GM12892 (cell line): ENCODE measurements at regions not wholly inside any gene's neighbourhood (a gene's known extent, or its start where the extent isn't known, plus 50 kb on each side); places are given as distances from the start of the nearest gene placed in this dataset.

Experiments used
- POLR2AphosphoS5 ChIP-seq: IDR thresholded peaks from 2 replicates; pipeline ENCODE4 v1.6.1; 2011; ENCODE audit warnings: low read depth, low read length, control low read depth
- TAF1 ChIP-seq: IDR thresholded peaks from 2 replicates; pipeline ENCODE4 v1.6.1; 2011; ENCODE audit warnings: low read depth, mild to moderate bottlenecking, control low read depth, low read length, borderline replicate concordance

- TF ChIP-seq POLR2AphosphoS5 (no peak), TAF1 (no peak)
Measured at GRCh38 chr1:229894532-229894931, 172.5 kb upstream of the GALNT2 start.
